ENCODE measurements at regions not wholly inside any gene's neighbourhood (a gene's known extent, or its start where the extent isn't known, plus 50 kb on each side); places are given as distances from the start of the nearest gene placed in this dataset.
"Not testable (repeated sequence)": the region's sequence is repeated elsewhere in the genome, so short reads cannot be mapped to it uniquely, and the experiment has no call there.

GRCh38 chr15:81899024-81899423 is 146.8 kb downstream of the MEX3B start:
- no peaks in the 10 kb centered on the region for H3K4me1 Mint-ChIP-seq (ENCODE audit: low read depth)
- no peak overlapping the region for H3K4me3 Mint-ChIP-seq
- DNase-seq (no peak), ATAC-seq (no peak)
- H3K36me3 Mint-ChIP-seq (ENCODE audit: insufficient read depth), result no peaks in the 10 kb centered on the region
- peaks cover 11% of the 10 kb centered on the region for H3K27me3 Mint-ChIP-seq (ENCODE audit: low read depth)
- H3K9me3 Mint-ChIP-seq, result no peaks in the 10 kb centered on the region

GRCh38 chr15:81897057-81897677 is 148.7 kb downstream of the MEX3B start:
- DNase-seq (no peak), ATAC-seq (no peak)
- Mint-ChIP-seq H3K27me3 (ENCODE audit: low read depth) (peaks cover 13% of the 10 kb centered on the region), H3K4me1 (ENCODE audit: low read depth) (no peaks in the 10 kb centered on the region), H3K36me3 (ENCODE audit: insufficient read depth) (no peaks in the 10 kb centered on the region), H3K4me3 (no peak overlapping the region), H3K9me3 (no peaks in the 10 kb centered on the region)

GRCh38 chr15:81896356-81896755 is 149.5 kb downstream of the MEX3B start:
- DNase-seq (no peak), ATAC-seq (no peak)
- peaks cover 13% of the 10 kb centered on the region for H3K27me3 Mint-ChIP-seq (ENCODE audit: low read depth)
- no peaks in the 10 kb centered on the region for H3K36me3 Mint-ChIP-seq (ENCODE audit: insufficient read depth)
- no peak overlapping the region for H3K4me3 Mint-ChIP-seq
- H3K9me3 Mint-ChIP-seq, result no peaks in the 10 kb centered on the region
- H3K4me1 Mint-ChIP-seq (ENCODE audit: low read depth), result no peaks in the 10 kb centered on the region

- H3K9me3 Mint-ChIP-seq, result no peaks in the 10 kb centered on the region
- DNase-seq (no peak), ATAC-seq (no peak)
- peaks cover 8% of the 10 kb centered on the region for H3K27me3 Mint-ChIP-seq (ENCODE audit: low read depth)
- H3K4me3 Mint-ChIP-seq, result no peak overlapping the region
- no peaks in the 10 kb centered on the region for H3K4me1 Mint-ChIP-seq (ENCODE audit: low read depth)
- H3K36me3 Mint-ChIP-seq (ENCODE audit: insufficient read depth), result no peaks in the 10 kb centered on the region
Observed at GRCh38 chr15:81895723-81896122, 150.1 kb downstream of the MEX3B start.

GRCh38 chr15:81894061-81894460 is 151.8 kb downstream of the MEX3B start:
- Mint-ChIP-seq H3K4me3 (no peak overlapping the region), H3K9me3 (no peaks in the 10 kb centered on the region), H3K4me1 (ENCODE audit: low read depth) (no peaks in the 10 kb centered on the region), H3K36me3 (ENCODE audit: insufficient read depth) (no peaks in the 10 kb centered on the region), H3K27me3 (ENCODE audit: low read depth) (peaks cover 7% of the 10 kb centered on the region)
- ATAC-seq, result no peak
- DNase-seq, result no peak

- no peaks in the 10 kb centered on the region for H3K4me1 Mint-ChIP-seq (ENCODE audit: low read depth)
- H3K36me3 Mint-ChIP-seq (ENCODE audit: insufficient read depth), result no peaks in the 10 kb centered on the region
- H3K27me3 Mint-ChIP-seq (ENCODE audit: low read depth), result peaks cover 7% of the 10 kb centered on the region
Observed at GRCh38 chr15:81893182-81893835, 152.5 kb downstream of the MEX3B start.

GRCh38 chr15:81890496-81890895 is 155.3 kb downstream of the MEX3B start:
- no peak overlapping the region for H3K4me3 Mint-ChIP-seq
- DNase-seq (no peak), ATAC-seq (no peak)
- H3K36me3 Mint-ChIP-seq (ENCODE audit: insufficient read depth), result no peaks in the 10 kb centered on the region
- no peaks in the 10 kb centered on the region for H3K9me3 Mint-ChIP-seq
- no peaks in the 10 kb centered on the region for H3K4me1 Mint-ChIP-seq (ENCODE audit: low read depth)
- peaks cover 7% of the 10 kb centered on the region for H3K27me3 Mint-ChIP-seq (ENCODE audit: low read depth)

More at GRCh38 chr15:81893182-81893835, 152.5 kb downstream of the MEX3B start:
- no peak for ATAC-seq
- no peaks in the 10 kb centered on the region for H3K9me3 Mint-ChIP-seq
- H3K4me3 Mint-ChIP-seq, result no peak overlapping the region
- no peak for DNase-seq

- no peaks in the 10 kb centered on the region for H3K36me3 Mint-ChIP-seq (ENCODE audit: insufficient read depth)
- H3K27me3 Mint-ChIP-seq (ENCODE audit: low read depth), result peaks cover 5% of the 10 kb centered on the region
- no peaks in the 10 kb centered on the region for H3K9me3 Mint-ChIP-seq
- H3K4me3 Mint-ChIP-seq, result no peak overlapping the region
- ATAC-seq (no peak), DNase-seq (no peak)
- no peaks in the 10 kb centered on the region for H3K4me1 Mint-ChIP-seq (ENCODE audit: low read depth)
Observed at GRCh38 chr15:81889485-81889881, 156.3 kb downstream of the MEX3B start.

- DNase-seq, result no peak
- no peaks in the 10 kb centered on the region for H3K9me3 Mint-ChIP-seq
- H3K27me3 Mint-ChIP-seq (ENCODE audit: low read depth), result peaks cover 2% of the 10 kb centered on the region
- no peaks in the 10 kb centered on the region for H3K36me3 Mint-ChIP-seq (ENCODE audit: insufficient read depth)
- H3K4me3 Mint-ChIP-seq, result no peak overlapping the region
- ATAC-seq, result no peak
- H3K4me1 Mint-ChIP-seq (ENCODE audit: low read depth), result no peaks in the 10 kb centered on the region
Observed at GRCh38 chr15:81888748-81889484, 156.9 kb downstream of the MEX3B start.

GRCh38 chr15:81887912-81888311 is 157.9 kb downstream of the MEX3B start:
- Mint-ChIP-seq H3K9me3 (no peaks in the 10 kb centered on the region), H3K36me3 (ENCODE audit: insufficient read depth) (no peaks in the 10 kb centered on the region), H3K27me3 (ENCODE audit: low read depth) (peaks cover 2% of the 10 kb centered on the region), H3K4me1 (ENCODE audit: low read depth) (no peaks in the 10 kb centered on the region), H3K4me3 (no peak overlapping the region)
- no peak for DNase-seq
- no peak for ATAC-seq

GRCh38 chr15:81887188-81887587 is 158.6 kb downstream of the MEX3B start:
- ATAC-seq; H3K27me3 Mint-ChIP-seq (ENCODE audit: low read depth); H3K4me3 Mint-ChIP-seq; H3K36me3 Mint-ChIP-seq (ENCODE audit: insufficient read depth); H3K4me1 Mint-ChIP-seq (ENCODE audit: low read depth); H3K9me3 Mint-ChIP-seq; DNase-seq: not testable (repeated sequence)

GRCh38 chr15:81886591-81886990 is 159.2 kb downstream of the MEX3B start:
- Mint-ChIP-seq H3K9me3 (no peaks in the 10 kb centered on the region), H3K36me3 (ENCODE audit: insufficient read depth) (no peaks in the 10 kb centered on the region), H3K4me1 (ENCODE audit: low read depth) (no peaks in the 10 kb centered on the region), H3K4me3 (no peak overlapping the region), H3K27me3 (ENCODE audit: low read depth) (no peaks in the 10 kb centered on the region)
- DNase-seq (no peak), ATAC-seq (no peak)

- no peak overlapping the region for H3K4me3 Mint-ChIP-seq
- H3K4me1 Mint-ChIP-seq (ENCODE audit: low read depth), result no peaks in the 10 kb centered on the region
- no peaks in the 10 kb centered on the region for H3K9me3 Mint-ChIP-seq
- ATAC-seq, result no peak
- DNase-seq, result no peak
- no peaks in the 10 kb centered on the region for H3K36me3 Mint-ChIP-seq (ENCODE audit: insufficient read depth)
- peaks cover 2% of the 10 kb centered on the region for H3K27me3 Mint-ChIP-seq (ENCODE audit: low read depth)
Observed at GRCh38 chr15:81886080-81886479, 159.7 kb downstream of the MEX3B start.

- H3K36me3 Mint-ChIP-seq (ENCODE audit: insufficient read depth), result no peaks in the 10 kb centered on the region
- DNase-seq (no peak), ATAC-seq (no peak)
- H3K27me3 Mint-ChIP-seq (ENCODE audit: low read depth), result peaks cover 2% of the 10 kb centered on the region
- no peaks in the 10 kb centered on the region for H3K9me3 Mint-ChIP-seq
- H3K4me3 Mint-ChIP-seq, result no peak overlapping the region
- H3K4me1 Mint-ChIP-seq (ENCODE audit: low read depth), result no peaks in the 10 kb centered on the region
Observed at GRCh38 chr15:81885135-81885534, 160.7 kb downstream of the MEX3B start.

- Mint-ChIP-seq H3K4me3 (no peak overlapping the region), H3K36me3 (ENCODE audit: insufficient read depth) (no peaks in the 10 kb centered on the region), H3K27me3 (ENCODE audit: low read depth) (peaks cover 2% of the 10 kb centered on the region), H3K9me3 (no peaks in the 10 kb centered on the region), H3K4me1 (ENCODE audit: low read depth) (no peaks in the 10 kb centered on the region)
- ATAC-seq, result no peak
- DNase-seq, result no peak
Observed at GRCh38 chr15:81882504-81882903, 163.3 kb downstream of the MEX3B start.

All from activated T-cell treated with anti-CD3 and anti-CD28 coated beads, Interleukin-2, amount 50 U/mL, for 4 hours (primary cell).